KG1 (cell line): ENCODE measurements at regions not wholly inside any gene's neighbourhood (a gene's known extent, or its start where the extent isn't known, plus 50 kb on each side); places are given as distances from the start of the nearest gene placed in this dataset.

ENCODE experiments used
- DNase-seq: peaks from one replicate; lab custom pipeline; 2025; lab: John Stamatoyannopoulos, UW

DNA sequence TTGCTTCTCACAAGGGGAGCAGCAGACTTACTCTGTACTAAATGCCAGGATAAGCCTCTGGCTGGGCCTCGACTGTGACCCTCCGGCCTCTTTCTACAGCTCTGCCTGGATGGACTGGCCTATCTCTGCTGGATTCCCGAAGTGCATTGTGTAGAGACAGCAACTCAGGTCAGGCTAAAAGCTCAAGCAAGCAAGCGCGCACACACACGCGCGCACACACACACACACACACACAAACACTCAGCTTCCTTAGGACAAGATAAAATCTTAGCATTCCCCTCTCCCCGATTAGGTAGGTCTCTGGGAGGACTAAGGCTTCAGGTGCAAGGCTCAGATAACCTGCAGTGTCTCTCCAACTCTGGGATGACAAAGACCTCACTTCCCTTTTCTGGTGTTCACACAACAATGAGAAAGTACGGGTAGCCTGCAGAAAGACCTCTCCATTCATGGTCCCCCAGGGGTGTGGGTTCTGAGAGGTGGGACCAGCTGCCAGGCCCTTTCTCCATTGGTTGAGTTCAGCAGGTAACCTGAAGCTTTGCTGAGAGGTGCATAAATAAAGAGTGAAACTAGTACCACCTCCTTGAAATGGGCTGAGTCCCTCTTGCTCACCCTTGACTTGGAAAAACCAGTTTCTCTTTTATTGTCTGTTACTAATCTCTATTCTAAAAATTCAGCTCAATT lies 155.1 kb upstream of the CAMK1G start:
- DNase-seq: no peak

DNA sequence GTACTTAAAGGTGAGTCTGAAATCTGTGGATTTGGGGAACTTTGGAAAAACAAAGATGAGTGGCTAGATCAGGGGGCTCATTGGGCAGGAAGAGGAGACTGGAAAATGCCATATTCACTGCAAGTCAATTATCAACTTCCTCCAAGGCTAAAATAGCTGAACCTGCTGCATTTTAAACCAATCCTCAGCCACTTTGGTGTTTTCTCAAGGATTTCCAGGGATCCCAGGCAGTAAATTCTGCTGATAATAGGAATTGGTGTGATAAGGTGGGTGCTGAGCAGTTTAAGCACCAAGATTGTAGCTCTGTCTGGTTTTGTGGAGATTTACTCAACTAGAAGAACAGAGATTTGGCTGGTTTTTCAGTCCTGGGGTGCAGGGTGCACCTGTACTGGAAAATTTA lies 153.9 kb upstream of the CAMK1G start:
- DNase-seq: no peak

DNA sequence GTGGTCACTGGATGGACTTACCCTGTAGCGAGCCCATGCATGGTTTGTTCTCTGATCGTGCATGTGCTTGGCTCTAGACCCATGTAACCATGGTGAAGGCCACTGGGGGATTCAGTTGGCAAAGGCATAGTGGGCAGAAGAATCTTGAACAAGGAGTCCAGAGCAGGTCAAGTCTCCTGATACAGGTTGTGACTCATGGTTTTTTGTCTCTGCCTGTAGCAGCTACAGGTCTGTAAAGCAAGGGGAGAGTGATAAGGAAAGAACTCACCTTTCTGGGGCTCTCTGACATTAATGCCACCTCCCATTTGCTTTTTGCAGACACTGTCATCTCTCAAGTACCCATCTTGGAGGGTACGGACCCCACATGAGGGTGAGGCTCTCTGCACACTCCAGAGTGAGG lies 153.4 kb upstream of the CAMK1G start:
- DNase-seq: no peak

DNA sequence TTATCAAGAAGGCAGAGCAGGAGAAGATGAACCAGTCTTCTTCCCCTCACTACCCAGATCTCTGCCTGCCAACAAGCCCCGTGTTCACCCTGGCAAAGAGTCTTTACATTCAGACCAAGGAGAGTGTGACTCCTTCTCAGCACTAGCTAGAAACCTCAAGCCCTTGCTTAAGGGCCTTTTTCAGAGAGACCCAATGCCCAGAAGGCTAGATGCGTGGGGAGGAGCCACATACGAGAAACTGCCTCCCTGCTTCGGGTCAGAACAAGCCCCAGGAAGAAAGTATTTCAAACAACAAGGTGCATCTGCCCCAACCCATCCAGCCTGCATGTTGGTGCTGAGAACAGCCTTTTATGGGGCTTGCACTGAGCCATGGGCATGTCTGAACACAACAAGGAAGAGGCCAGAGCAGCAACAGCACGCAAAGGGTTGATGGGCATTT lies 152.7 kb upstream of the CAMK1G start:
- DNase-seq: no peak

DNA sequence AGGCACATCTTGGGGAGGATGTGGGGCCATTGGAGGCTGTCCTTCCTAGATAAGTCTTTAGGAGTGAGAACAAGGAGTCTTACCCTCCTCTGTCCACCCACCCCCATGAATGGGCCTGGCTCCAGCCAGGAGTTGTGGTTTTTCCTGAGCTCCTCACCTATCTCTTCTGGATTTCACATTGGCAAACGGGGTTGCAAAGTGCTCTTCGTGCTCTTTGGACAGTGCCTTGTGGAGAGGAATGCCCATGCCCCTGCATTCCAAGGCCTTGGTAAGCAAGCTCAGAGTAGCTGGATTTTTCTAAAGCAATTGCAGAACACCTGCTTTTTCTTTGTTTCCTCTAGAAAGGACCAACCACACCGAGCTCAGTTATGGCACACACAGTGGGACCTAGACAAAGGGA lies 152.1 kb upstream of the CAMK1G start:
- DNase-seq: no peak

DNA sequence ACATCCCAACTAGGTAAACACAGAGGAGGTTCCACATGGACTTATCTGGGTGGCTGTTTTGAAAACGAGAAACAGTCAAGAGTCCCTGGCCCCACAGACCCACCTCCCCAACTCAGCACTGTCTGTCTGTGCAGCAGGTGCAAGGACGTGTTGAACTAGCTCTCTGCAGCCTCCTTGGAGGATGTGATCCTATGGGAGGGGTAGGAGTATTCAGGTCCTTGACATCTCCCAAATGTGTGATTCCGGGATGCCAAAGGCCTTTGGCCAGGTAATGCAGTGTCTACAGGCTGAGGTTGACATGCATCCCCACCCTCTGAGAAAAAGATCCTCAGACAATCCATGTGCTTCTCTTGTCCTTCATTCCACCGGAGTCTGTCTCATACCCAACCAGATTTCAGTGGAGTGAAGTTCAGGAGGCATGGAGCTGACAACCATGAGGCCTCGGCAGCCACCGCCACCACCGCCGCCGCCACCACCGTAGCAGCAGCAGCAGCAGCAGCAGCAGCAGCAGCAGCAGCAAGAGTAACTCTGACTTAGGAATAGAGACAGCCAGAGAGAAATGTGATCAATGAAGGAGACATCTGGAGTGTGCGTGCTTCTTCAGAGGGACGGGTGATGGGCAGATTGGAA lies 151.6 kb upstream of the CAMK1G start:
- DNase-seq: no peak

DNA sequence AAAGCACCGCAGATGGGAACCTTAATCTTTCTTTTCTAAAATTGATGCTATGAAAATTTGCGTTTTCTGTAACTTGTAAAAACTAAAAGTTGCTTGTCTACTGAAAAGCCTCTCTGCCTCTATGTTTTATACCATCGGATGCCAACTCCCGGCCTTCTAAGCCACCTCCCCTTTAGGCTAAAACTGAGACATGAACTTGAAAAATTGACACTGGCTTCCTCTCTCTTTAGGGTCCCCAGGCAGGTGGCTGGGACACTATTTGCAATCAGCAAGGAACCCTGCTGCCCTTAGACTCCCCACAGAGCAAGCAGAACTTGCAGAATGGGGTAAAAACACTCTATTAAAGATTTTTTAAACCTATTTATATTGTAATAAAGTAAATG lies 151.1 kb upstream of the CAMK1G start:
- no peak for DNase-seq

DNA sequence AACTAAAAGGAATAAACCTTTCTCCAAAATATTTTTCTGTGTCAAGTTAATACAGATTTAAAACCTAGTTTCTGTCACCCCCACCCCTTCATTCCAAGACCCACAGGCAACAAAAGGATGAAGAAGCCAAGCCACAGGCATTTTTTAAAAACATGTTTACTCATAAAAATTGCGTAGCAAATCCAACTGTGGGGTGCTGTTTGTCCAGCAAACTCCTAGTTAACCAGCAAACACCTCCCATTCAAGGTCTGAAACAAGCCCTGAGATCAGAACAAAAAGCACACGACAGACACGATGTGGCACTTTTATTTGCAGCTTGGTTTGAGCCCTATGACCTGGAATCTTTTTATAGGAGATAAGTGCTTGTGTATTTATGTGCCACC lies 149.9 kb upstream of the CAMK1G start:
- no peak for DNase-seq

DNA sequence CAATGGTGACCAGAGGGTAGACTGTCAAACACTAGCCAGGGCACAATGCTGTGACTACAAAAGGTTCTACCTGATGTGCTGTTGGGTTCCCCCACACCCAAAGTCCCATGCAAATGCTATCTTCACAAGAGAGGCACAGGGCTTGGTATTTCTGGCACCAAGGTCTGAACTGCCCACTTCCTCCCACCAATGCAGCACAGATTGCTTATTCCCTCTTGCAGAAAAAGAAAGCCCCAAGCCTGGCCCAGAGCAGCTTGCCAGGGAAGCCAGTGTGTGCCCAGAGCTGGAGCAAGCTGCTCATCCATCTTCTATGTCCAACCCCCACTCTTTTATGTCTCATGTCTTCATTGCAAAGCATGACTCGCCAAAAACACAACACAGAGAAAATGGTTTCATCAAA lies 149.4 kb upstream of the CAMK1G start:
- no peak for DNase-seq

DNA sequence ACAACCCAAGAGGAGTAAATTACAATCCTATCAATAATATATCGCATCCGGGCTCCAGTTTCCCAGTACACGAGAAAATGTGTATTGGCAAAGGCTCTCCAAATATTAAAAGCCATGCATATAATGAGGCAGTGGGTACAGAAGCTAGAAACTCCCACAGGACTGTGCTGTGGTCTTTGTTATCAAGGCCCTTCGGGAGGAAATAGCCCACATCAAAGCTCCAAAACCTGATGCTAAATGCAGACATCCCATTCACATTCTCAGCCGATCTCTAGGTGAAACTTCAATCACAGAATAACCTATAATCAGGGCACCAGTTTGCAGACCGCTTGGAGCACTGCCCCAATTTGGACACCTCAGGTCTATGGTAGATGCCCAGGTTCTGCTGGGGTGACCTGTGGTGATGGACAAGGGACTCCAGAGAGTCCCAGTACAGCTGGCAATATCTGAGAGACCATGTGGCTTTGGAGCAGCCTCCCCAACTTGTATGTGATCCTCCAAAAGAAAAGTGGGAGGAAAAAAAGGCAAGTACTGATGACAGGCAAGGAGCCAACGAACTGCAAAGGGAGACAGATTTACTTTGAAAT lies 148.8 kb upstream of the CAMK1G start:
- no peak for DNase-seq

DNA sequence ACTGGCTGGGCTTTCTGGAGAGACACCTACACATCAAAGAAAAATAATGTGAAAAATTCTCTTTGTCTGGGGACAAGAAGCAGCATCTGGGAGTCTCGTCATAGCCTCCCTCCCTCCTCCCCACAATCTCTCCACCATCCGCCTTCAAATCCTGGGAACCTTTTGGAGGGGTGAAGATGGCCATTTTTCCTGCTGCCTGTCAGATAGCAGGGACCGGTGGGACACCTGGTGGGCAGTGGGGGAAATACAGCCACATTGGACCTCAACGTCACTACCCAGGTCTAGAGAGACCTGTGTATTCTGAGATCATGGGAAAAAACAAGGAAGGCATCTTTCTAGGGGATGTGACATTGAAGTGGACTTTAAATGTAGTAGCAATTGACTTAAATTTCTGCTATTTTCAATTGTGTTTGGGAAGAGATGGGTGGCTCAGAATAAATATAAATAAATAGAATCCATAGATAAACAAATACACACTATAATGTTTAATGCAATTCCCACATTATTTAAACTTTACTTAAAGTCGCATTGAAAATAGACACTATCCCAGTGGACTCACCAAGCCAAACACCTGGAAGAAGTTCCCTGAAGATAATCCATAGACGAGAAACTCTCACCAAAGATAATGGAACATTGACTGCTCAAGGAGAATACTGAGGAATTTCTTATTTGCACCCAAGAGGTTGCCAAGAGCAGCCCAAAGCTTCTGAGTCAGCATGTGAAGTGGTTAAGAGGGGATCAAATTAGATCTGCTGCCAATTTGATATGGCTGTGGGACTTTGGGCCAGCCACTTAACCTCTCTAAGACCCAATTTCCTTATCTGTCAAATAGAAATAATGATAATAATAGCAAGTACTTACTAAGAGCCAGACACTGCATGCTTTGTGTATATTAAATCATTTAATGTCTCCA lies 147.6 kb upstream of the CAMK1G start:
- DNase-seq: no peak

DNA sequence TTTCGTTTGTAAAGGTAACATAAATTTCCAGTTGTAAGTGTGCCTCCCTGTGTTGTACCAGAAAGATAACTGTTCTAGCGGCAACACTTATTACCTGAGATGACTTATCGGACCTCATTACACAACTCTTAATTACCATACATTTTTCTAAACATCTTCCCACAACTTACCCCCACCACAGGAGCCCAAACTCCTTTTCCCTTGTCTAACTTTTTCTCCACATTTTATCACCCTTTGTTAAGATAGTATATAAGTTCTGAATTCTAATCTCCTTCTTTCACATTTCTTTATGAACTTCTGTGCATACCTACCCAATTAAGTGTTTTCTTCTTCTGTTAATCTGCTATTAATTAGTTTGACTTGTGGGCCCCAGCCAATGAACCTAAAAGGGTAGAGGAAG lies 143.7 kb upstream of the CAMK1G start:
- DNase-seq: no peak

DNA sequence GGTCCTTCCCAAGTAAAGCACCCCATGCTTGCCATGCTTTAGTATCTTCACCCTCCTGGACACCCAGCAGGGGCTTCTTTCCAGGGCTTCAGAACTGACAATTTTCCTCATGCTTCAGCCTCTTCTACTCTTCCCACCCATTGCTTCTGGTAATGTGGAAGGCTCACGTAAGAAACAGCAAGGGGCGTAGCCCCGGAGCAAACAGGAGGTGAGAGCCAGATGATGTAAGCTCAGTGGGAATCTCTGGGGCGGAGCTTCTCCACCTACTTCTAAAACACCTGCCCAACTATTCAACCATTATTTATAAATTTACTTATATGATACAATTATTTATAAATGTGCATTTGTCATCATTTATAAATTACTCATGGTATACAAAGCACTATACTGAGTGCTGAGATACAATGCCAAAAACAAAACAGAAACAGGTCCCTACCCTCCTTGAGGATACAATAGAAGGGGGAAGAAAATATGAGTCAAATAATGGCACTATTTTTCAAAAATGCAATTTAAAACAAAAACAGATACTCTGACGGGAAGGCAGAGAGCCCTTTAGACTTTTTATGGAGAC lies 140.1 kb upstream of the CAMK1G start:
- DNase-seq: no peak

DNA sequence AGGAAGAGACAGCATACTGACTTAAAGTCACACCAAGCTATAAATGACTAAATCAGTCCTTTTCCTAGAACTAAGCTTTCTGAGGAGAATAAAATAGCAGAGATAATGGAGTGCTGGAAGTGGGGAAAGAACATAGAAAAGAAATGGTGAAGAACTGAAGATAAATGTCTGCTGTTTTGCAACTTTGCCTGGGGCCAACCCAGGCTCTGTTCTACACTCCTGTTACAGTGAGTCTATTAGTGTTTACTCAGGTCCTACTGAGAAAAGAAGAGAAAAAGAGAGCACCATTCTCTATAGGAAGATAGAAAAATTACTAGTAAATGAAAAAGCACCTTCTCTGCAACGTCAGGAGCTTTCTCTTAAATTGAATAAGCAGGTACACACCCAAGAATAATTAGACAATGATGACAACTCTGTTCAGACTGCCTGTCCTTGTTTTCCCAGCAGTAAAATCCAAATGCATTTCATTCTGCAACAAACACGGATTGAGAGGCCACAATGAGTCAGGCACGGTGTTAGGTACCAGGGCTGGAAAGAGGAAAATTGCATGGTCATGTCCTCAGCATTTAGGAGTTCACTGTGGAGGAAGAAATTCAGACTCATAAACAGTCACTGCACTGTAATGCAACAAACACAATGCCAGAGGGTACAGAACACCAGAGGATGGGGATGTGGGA lies 139.4 kb upstream of the CAMK1G start:
- no peak for DNase-seq

DNA sequence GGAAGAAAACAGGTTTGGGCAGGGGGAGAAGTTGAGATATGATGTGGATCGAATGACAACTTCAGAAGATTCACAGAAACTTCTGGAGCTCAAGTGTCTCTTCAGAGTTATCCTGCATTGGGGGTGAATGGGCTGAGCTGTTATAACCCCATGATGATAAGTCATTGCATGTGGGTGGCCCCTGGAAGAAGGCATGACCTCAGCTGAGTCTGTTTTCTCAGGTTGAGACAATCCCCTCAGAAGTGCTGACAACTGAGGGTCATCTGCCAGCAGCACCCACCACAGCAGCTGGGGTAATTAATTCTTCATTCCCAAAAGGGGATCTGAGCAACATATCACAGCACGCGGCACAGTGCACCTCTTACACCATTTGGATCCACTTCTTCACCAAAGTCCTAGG lies 138.6 kb upstream of the CAMK1G start:
- DNase-seq: no peak

DNA sequence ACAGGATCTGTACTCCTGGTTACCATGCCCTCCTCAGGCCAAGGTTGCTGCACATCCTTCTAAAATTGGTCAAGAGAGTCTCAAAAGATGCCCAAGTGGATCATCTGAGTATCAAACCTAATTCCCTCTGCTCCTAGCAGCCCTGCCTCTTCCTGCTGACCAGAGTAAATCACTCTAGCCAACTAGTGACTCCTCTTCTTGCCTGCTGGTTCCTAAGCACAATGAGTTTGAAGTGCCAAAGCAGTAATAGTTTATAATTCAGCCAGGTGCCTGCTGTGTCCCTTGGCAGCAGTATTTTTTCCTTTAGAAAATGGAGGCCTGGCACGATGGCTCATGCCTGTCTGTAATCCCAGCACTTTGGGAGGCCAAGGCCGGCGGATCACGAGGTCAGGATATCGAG lies 137.9 kb upstream of the CAMK1G start:
- DNase-seq: no peak

DNA sequence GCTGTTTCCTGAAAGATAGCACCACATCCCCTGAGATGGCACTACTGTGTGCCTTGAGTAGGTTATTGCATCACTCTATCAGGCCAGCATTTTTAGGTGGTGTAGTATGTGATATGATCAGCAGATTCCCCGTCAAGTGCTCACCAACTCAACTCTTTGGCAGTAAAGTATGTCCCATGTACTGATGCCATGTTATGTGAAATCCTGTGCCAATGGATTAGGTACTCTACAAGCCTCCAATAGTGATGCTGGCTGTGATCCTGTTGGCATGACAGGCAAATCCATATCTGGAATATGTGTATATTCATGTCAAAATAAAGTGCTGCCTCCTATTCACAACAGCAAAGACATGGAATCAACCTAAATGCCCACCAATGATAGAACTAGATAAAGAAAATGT lies 137.2 kb upstream of the CAMK1G start:
- no peak for DNase-seq

DNA sequence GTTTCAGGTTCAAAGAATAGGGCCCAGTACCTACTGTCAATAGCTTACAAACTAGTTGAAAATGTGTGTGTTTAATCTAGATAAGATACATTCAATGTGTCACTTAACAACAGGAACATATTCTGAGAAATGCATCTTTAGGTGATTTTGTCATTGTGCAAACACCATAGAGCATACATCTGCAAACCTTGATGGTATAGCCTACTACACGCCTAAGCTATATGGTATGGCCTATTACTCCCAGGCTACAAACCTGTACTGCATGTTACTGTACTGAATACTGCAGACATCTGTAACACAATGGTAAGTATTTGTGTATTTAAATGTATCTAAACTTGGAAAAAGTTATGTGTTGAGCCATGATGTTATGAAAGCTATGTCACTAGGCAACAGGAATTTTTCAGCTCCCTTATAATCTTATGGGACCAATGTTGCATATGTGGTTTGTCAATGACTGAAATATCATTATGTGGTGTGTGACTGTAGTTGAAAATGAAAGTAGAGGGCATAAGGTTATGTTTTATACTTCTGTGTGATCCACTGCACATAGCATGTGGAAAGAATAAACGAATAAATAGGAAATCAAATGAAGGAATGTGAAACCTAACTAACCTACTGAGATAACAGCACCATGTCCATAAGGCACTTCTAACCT lies 129.0 kb upstream of the CAMK1G start:
- no peak for DNase-seq

DNA sequence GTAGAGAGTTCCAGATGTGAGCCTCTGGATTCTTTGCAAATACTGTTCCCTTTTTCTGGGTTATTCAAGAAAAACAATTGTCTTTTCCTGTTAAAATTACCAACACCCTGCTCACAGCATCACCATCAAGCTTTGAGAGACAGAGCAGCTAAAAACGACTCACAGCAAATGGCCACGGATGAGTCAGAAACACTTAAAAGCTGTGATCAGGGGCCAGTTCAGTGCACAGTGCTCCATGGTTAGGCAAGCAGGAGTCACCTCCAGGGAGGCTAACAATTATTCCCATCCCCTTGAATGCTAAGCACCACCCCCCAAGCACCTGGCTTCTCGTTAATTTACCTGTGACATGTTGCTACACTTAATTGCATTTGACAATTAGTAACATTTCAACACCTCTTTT lies 128.4 kb upstream of the CAMK1G start:
- DNase-seq: no peak

DNA sequence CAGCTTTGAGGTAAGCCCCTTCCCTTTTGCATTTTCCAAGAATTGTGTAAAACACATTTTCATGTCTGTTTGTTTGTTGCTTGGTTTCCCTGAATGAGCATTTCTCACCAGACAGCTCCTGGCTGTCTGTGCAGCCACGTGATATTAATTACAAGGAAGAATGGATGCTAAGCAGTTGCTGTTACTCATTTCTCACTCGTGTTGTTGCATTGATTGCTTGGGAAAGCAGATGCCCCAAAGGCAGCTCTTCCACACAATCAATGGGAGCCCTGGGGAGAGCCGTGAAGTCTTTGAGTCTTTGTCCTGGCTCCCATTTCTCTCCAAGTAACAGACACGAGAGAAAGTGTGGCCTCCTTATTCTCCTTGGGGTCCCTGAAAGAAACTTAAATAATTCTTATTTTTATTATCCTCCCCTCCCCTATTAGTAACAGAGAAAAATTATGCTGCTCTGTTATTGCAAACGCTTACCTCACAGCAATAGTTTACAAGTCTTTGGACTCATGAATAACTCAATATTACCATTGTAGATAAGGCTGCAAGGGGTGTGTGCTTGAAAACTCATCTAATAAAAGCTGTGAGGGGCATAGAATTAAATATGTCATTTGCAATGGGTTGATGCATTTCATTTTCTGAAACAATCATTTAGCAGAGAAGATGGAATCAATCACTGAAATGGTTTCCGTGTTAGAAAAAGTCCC lies 127.7 kb upstream of the CAMK1G start:
- no peak for DNase-seq

DNA sequence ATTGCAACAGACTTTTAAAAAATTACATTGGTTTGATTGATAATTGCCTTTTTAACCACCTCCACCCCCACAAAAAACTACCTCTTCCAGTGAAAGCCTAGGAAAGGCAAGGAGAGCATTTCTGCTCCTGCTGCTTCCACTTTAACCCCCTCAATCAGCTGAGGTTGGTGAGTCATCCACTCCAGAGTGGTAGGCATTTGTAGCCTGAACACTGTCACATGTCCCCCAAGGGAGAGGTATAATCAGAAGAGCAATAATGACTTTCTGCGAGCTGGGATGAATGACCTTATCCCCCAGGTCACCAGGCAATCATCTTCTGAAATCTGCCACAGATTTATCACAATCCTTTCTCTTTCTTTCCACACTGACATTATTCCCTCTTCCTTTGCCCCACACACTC lies 126.6 kb upstream of the CAMK1G start:
- DNase-seq: no peak
